Endodermal cell (in vitro differentiated cells): ENCODE measurements at regions not wholly inside any gene's neighbourhood (a gene's known extent, or its start where the extent isn't known, plus 50 kb on each side); places are given as distances from the start of the nearest gene placed in this dataset.

Source experiments
- DNase-seq: peaks from one replicate; pipeline ENCODE4 v3.0.0-alpha.2; 2017
- H3K27ac ChIP-seq: 2 replicates; pipeline ENCODE4 v1.5.1; 2013; ENCODE audit warnings: mild to moderate bottlenecking, low read depth, low read length, moderate library complexity
- H3K27me3 ChIP-seq: 2 replicates; pipeline ENCODE4 v1.6.1; 2013; ENCODE audit warnings: mild to moderate bottlenecking, low read length, moderate library complexity; ENCODE audit not compliant: insufficient read depth, control insufficient read depth, poor library complexity, severe bottlenecking
- H3K36me3 ChIP-seq: 2 replicates; pipeline ENCODE4 v1.7.0; 2013; ENCODE audit warnings: mild to moderate bottlenecking, low read length, moderate library complexity; ENCODE audit not compliant: control insufficient read depth, insufficient read depth
- H3K4me1 ChIP-seq: one replicate; pipeline ENCODE4 v1.7.0; 2013; ENCODE audit warnings: low read length; ENCODE audit not compliant: control insufficient read depth, insufficient read depth
- H3K4me3 ChIP-seq: 2 replicates; pipeline ENCODE4 v1.5.1; 2013; ENCODE audit warnings: mild to moderate bottlenecking, low read length, moderate library complexity
- H3K9ac ChIP-seq: 2 replicates; pipeline ENCODE4 v1.6.1; 2013; ENCODE audit warnings: mild to moderate bottlenecking, low read length, moderate library complexity; ENCODE audit not compliant: poor library complexity, severe bottlenecking; ENCODE audit errors: extremely low read depth
- H3K9me3 ChIP-seq: 2 replicates; pipeline ENCODE4 v1.6.1; 2013; ENCODE audit warnings: mild to moderate bottlenecking, low read length, moderate library complexity; ENCODE audit not compliant: control insufficient read depth
- H3K27ac Mint-ChIP-seq: 2 replicates; pipeline ENCODE4 v1.8.0; 2020; ENCODE audit warnings: mixed read lengths
- H3K27me3 Mint-ChIP-seq: 2 replicates; pipeline ENCODE4 v1.8.0; 2021; ENCODE audit warnings: mild to moderate bottlenecking, mixed read lengths; ENCODE audit not compliant: insufficient read depth
- H3K36me3 Mint-ChIP-seq: 2 replicates; pipeline ENCODE4 v1.8.0; 2020; ENCODE audit warnings: low read depth, mixed read lengths
- H3K4me1 Mint-ChIP-seq: 2 replicates; pipeline ENCODE4 v1.8.0; 2020; ENCODE audit warnings: mixed read lengths
- H3K4me3 Mint-ChIP-seq: 2 replicates; pipeline ENCODE4 v1.8.0; 2020; ENCODE audit warnings: mild to moderate bottlenecking, moderate library complexity, mixed read lengths
- H3K9me3 Mint-ChIP-seq: 2 replicates; pipeline ENCODE4 v1.8.0; 2020; ENCODE audit warnings: mild to moderate bottlenecking, mixed read lengths
- CTCF ChIP-seq: fragments of 200-600 bp; sonication (generic); conservative IDR thresholded peaks from 2 replicates; pipeline ENCODE4 v1.5.0; 2021; ENCODE audit warnings: antibody characterized with exemption, mild to moderate bottlenecking
- WGBS, 2 experiments: methylation state at CpG; one replicate each; pipeline versions ENCODE4 v1.1.5 to v1.1.7; 2013; ENCODE audit warnings: missing lambda C conversion rate in 2 of 2, mixed read lengths in 1 of 2; ENCODE audit not compliant: insufficient coverage in 1 of 2, insufficient read length in 1 of 2; 5-methylcytosine and 5-hydroxymethylcytosine counted together

- Histone ChIP-seq H3K36me3 (no peaks in the 10 kb centered on the region), H3K27ac (no peak overlapping the region), H3K4me1 (no peaks in the 10 kb centered on the region), H3K9me3 (peaks cover 7% of the 10 kb centered on the region), H3K4me3 (no peak overlapping the region), H3K27me3 (no peaks in the 10 kb centered on the region), H3K9ac (no peak overlapping the region)
- no peak overlapping the region for H3K27ac Mint-ChIP-seq
- H3K4me1 Mint-ChIP-seq = peaks cover 5% of the 10 kb centered on the region
- TF ChIP-seq CTCF = no peak
- no peaks in the 10 kb centered on the region for H3K36me3 Mint-ChIP-seq
- no peak for DNase-seq
- H3K27me3 Mint-ChIP-seq = no peaks in the 10 kb centered on the region
- no peaks in the 10 kb centered on the region for H3K9me3 Mint-ChIP-seq
- WGBS, 2 experiments = 60 to 72% methylated on average over 1 to 4 of the region's 4 CpGs
- no peak overlapping the region for H3K4me3 Mint-ChIP-seq
These were observed 148.1 kb upstream of the MIS18BP1 start for GRCh38 chr14:45400950-45401640.

GRCh38 chr14:45400509-45400908, 147.5 kb upstream of the MIS18BP1 start:
- no peak overlapping the region for H3K4me3 ChIP-seq
- peaks cover 7% of the 10 kb centered on the region for H3K9me3 ChIP-seq
- WGBS, 2 experiments = no CpG with 5 or more reads among the region's 1 CpG

GRCh38 chr14:45381091-45381490, 128.1 kb upstream of the MIS18BP1 start:
- no peak for DNase-seq
- H3K36me3 ChIP-seq = no peaks in the 10 kb centered on the region
- H3K27me3 ChIP-seq = peaks cover 45% of the 10 kb centered on the region
- H3K4me3 Mint-ChIP-seq = no peak overlapping the region
- WGBS, 2 experiments = 55 to 64% methylated on average over 1 to 2 of the region's 2 CpGs
- H3K27ac ChIP-seq = no peak overlapping the region
- H3K27me3 Mint-ChIP-seq = peaks cover 21% of the 10 kb centered on the region
- H3K4me1 ChIP-seq = no peaks in the 10 kb centered on the region
- no peaks in the 10 kb centered on the region for H3K4me1 Mint-ChIP-seq
- no peak overlapping the region for H3K27ac Mint-ChIP-seq
- no peaks in the 10 kb centered on the region for H3K36me3 Mint-ChIP-seq
- H3K9me3 Mint-ChIP-seq = peaks cover 6% of the 10 kb centered on the region
- H3K4me3 ChIP-seq = no peak overlapping the region
- TF ChIP-seq CTCF = no peak
- H3K9me3 ChIP-seq = peaks cover 31% of the 10 kb centered on the region
- H3K9ac ChIP-seq = no peak overlapping the region

More at GRCh38 chr14:45400509-45400908, 147.5 kb upstream of the MIS18BP1 start:
- peaks cover 5% of the 10 kb centered on the region for H3K4me1 Mint-ChIP-seq
- Histone ChIP-seq H3K27ac (no peak overlapping the region), H3K9ac (no peak overlapping the region), H3K27me3 (no peaks in the 10 kb centered on the region), H3K4me1 (no peaks in the 10 kb centered on the region), H3K36me3 (no peaks in the 10 kb centered on the region)
- no peaks in the 10 kb centered on the region for H3K9me3 Mint-ChIP-seq
- no peaks in the 10 kb centered on the region for H3K36me3 Mint-ChIP-seq
- H3K27me3 Mint-ChIP-seq = no peaks in the 10 kb centered on the region
- no peak overlapping the region for H3K27ac Mint-ChIP-seq
- H3K4me3 Mint-ChIP-seq = no peak overlapping the region
- no peak for DNase-seq
- no peak for TF ChIP-seq CTCF
